SU-DHL-6 (cell line): ENCODE measurements at regions not wholly inside any gene's neighbourhood (a gene's known extent, or its start where the extent isn't known, plus 50 kb on each side); places are given as distances from the start of the nearest gene placed in this dataset.

Source experiments
- H2AFZ ChIP-seq: fragments of 200-600 bp; sonication (generic); 2 replicates; pipeline ENCODE4 v1.6.1; 2014; ENCODE audit warnings: low read depth, mild to moderate bottlenecking, moderate library complexity, mixed read lengths, antibody characterized with exemption, low read length; ENCODE audit not compliant: severe bottlenecking
- H3F3A ChIP-seq: fragments of 200-600 bp; shearing (Covaris generic); 2 replicates; pipeline ENCODE4 v1.6.0; 2016; ENCODE audit warnings: antibody characterized with exemption, mild to moderate bottlenecking; ENCODE audit not compliant: insufficient read depth
- H3K27ac ChIP-seq: fragments of 200-600 bp; sonication (generic); 2 replicates; pipeline ENCODE4 v1.5.1; 2016; ENCODE audit warnings: low read depth, mild to moderate bottlenecking, low read length, moderate library complexity, mixed read lengths
- H3K27me3 ChIP-seq: fragments of 200-600 bp; sonication (generic), shearing (Covaris generic); 2 replicates; pipeline ENCODE4 v1.6.0; 2014; ENCODE audit warnings: mild to moderate bottlenecking, low read length
- H3K36me3 ChIP-seq: fragments of 200-600 bp; sonication (generic); 2 replicates; pipeline ENCODE4 v1.6.1; 2014; ENCODE audit warnings: mild to moderate bottlenecking, low read length, mixed read lengths
- H3K4me2 ChIP-seq: fragments of 300-600, 200-600 bp; shearing (Covaris generic), sonication (generic); 2 replicates; pipeline ENCODE4 v1.6.0; 2014; ENCODE audit warnings: low read length, low read depth, mild to moderate bottlenecking; ENCODE audit not compliant: poor library complexity, severe bottlenecking
- H3K4me3 ChIP-seq: fragments of 200-600 bp; sonication (generic); 2 replicates; pipeline ENCODE4 v1.5.1; 2014; ENCODE audit warnings: antibody characterized with exemption, low read length, mild to moderate bottlenecking, mixed read lengths; ENCODE audit not compliant: insufficient read depth, poor library complexity, severe bottlenecking
- H3K79me2 ChIP-seq: fragments of 200-600 bp; sonication (generic); 2 replicates; pipeline ENCODE4 v1.6.1; 2014; ENCODE audit warnings: mild to moderate bottlenecking, low read length, moderate library complexity; ENCODE audit not compliant: insufficient read depth
- H3K9ac ChIP-seq: fragments of 200-600 bp; sonication (generic); 2 replicates; pipeline ENCODE4 v1.7.0; 2014; ENCODE audit warnings: mild to moderate bottlenecking, low read length
- H3K9me2 ChIP-seq: fragments of 200-600 bp; sonication (generic); replicated peaks from 2 replicates; pipeline ENCODE4 v1.6.1; 2014; ENCODE audit warnings: low read length; ENCODE audit not compliant: insufficient read depth
- H3K9me3 ChIP-seq: fragments of 200-600 bp; sonication (generic); 2 replicates; pipeline ENCODE4 v1.6.1; 2014; ENCODE audit warnings: low read length, mixed read lengths; ENCODE audit not compliant: insufficient read depth
- H4K20me1 ChIP-seq: fragments of 200-600 bp; sonication (generic); 2 replicates; pipeline ENCODE4 v1.6.1; 2014; ENCODE audit warnings: low read depth, mild to moderate bottlenecking, antibody characterized with exemption, low read length, moderate library complexity, mixed read lengths
- CTCF ChIP-seq: fragments of 200-600 bp; sonication (generic); IDR thresholded peaks from one replicate; pipeline ENCODE4 v1.5.1; 2017; ENCODE audit warnings: antibody characterized with exemption, mild to moderate bottlenecking, low read length, moderate library complexity; ENCODE audit not compliant: insufficient read depth, poor library complexity, severe bottlenecking
- EZH2phosphoT487 ChIP-seq: fragments of 200-600 bp; sonication (generic), shearing (Covaris generic); conservative IDR thresholded peaks from 2 replicates; pipeline ENCODE4 v1.6.1; 2018; ENCODE audit warnings: mild to moderate bottlenecking, antibody characterized with exemption, low read length, moderate library complexity, mixed read lengths

DNA sequence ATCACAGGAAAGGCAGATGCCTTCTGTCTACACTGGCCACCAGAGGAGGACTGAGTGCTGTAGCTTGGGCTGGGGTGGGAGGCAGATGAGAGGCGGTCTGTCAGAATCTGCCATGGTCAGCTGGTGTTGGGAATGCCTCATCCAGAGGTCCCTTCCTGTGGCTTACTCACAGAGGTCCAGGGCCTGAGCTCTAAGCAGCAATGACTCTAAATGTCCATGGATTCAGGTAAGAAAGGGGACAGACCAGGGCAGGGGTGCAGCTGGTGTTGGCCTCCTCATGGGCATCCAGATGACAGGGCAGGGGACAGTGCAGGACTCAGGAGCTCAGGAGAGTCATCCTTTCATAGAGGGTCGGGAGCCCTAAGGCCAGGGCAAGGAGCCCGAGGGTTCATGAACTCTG is 165.0 kb downstream of the ICE1 start:
- Histone ChIP-seq H3K4me2 (no peak overlapping the region), H3K79me2 (no peaks in the 10 kb centered on the region), H3K36me3 (no peaks in the 10 kb centered on the region), H3K4me3 (no peak overlapping the region), H3K27me3 (no peaks in the 10 kb centered on the region), H3K9me2 (no peaks in the 10 kb centered on the region), H3K9ac (no peak overlapping the region), H3K27ac (no peak overlapping the region), H2AFZ (no peak overlapping the region), H3F3A (no peaks in the 10 kb centered on the region), H4K20me1 (no peaks in the 10 kb centered on the region), H3K9me3 (no peaks in the 10 kb centered on the region)
- TF ChIP-seq CTCF (no peak), EZH2phosphoT487 (no peak)

DNA sequence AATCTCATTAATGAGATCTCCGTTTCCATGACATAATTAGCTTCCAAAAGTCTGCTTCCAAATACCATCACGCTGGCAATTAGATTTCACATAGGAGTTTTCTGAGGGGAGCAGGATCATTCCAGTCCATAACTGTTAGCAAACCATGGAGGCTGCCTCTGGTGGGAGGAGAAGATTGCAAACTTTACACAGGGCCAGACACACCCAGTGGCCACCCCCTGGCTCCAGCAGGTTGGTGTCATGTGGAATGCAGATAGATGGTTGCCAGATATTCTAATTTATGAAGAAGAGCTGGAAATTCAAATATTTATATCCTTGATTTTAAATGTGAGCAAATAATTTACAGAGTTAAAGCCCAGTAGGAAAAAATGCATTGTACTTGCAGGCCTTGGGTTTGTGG is 164.2 kb downstream of the ICE1 start:
- no peak overlapping the region for H3K9ac ChIP-seq
- TF ChIP-seq CTCF (no peak), EZH2phosphoT487 (no peak)
- H3K27me3 ChIP-seq = no peaks in the 10 kb centered on the region
- no peaks in the 10 kb centered on the region for H3K9me2 ChIP-seq
- no peak overlapping the region for H2AFZ ChIP-seq
- no peak overlapping the region for H3K4me3 ChIP-seq
- no peaks in the 10 kb centered on the region for H4K20me1 ChIP-seq
- no peaks in the 10 kb centered on the region for H3K79me2 ChIP-seq
- no peaks in the 10 kb centered on the region for H3K9me3 ChIP-seq
- no peak overlapping the region for H3K27ac ChIP-seq
- no peak overlapping the region for H3K4me2 ChIP-seq
- no peaks in the 10 kb centered on the region for H3K36me3 ChIP-seq
- no peaks in the 10 kb centered on the region for H3F3A ChIP-seq

GRCh38 chr5:5585751-5586341 is 163.4 kb downstream of the ICE1 start:
- Histone ChIP-seq H3K9ac (no peak overlapping the region), H3K4me2 (no peak overlapping the region), H3K36me3 (no peaks in the 10 kb centered on the region), H3K4me3 (no peak overlapping the region), H3K9me2 (no peaks in the 10 kb centered on the region), H4K20me1 (no peaks in the 10 kb centered on the region), H3K9me3 (no peaks in the 10 kb centered on the region), H2AFZ (no peak overlapping the region), H3K27ac (no peak overlapping the region), H3F3A (no peaks in the 10 kb centered on the region), H3K79me2 (no peaks in the 10 kb centered on the region), H3K27me3 (no peaks in the 10 kb centered on the region)
- TF ChIP-seq EZH2phosphoT487 (no peak), CTCF (no peak)
